ENCODE measurements at regions not wholly inside any gene's neighbourhood (a gene's known extent, or its start where the extent isn't known, plus 50 kb on each side); places are given as distances from the start of the nearest gene placed in this dataset.
A peak's percentile ranks its signal among the peaks of the same experiment; 100 is the strongest.
"Not testable (repeated sequence)": the region's sequence is repeated elsewhere in the genome, so short reads cannot be mapped to it uniquely, and the experiment has no call there.

DNA sequence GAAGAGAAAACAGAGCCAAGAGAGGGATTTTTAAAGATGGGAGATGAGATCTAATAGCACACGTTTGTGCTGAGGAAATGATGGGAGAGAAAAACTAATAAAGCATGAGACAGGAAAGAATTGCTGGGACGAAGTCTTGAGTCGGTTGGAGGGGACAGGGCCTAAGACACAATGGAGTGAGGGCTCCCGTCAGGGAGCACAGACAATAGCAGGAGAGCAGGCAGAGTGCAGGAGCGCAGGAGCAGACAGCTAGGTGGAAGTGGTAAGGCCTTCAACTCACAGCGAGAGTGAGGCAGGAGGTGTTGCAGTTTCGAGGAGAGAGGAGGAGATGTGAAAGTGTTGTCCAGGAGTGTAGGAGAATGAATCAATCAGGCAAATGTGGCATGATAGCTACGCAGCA lies 59.9 kb upstream of the SOX13 start:
- no peaks in the 10 kb centered on the region for H3K36me3 ChIP-seq (ENCODE audit: control insufficient read depth, insufficient read depth, low read length)
- H3K27me3 ChIP-seq (ENCODE audit: control insufficient read depth, insufficient read depth, low read length), result no peaks in the 10 kb centered on the region
- H3K79me2 ChIP-seq, result no peaks in the 10 kb centered on the region
- TF ChIP-seq, protein P1, sequence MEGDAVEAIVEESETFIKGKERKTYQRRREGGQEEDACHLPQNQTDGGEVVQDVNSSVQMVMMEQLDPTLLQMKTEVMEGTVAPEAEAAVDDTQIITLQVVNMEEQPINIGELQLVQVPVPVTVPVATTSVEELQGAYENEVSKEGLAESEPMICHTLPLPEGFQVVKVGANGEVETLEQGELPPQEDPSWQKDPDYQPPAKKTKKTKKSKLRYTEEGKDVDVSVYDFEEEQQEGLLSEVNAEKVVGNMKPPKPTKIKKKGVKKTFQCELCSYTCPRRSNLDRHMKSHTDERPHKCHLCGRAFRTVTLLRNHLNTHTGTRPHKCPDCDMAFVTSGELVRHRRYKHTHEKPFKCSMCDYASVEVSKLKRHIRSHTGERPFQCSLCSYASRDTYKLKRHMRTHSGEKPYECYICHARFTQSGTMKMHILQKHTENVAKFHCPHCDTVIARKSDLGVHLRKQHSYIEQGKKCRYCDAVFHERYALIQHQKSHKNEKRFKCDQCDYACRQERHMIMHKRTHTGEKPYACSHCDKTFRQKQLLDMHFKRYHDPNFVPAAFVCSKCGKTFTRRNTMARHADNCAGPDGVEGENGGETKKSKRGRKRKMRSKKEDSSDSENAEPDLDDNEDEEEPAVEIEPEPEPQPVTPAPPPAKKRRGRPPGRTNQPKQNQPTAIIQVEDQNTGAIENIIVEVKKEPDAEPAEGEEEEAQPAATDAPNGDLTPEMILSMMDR (IDR thresholded peaks at IDR 0.05), result no peak
- H3K4me2 ChIP-seq (ENCODE audit: low read length), result no peak overlapping the region
- no peak overlapping the region for H3K9ac ChIP-seq
- H3K4me1 ChIP-seq, result no peaks in the 10 kb centered on the region
- H3K4me3 ChIP-seq (ENCODE audit: low read depth, low read length), result no peak overlapping the region
- no peak overlapping the region for H3K27ac ChIP-seq
- no peaks in the 10 kb centered on the region for H3K9me3 ChIP-seq (ENCODE audit: control insufficient read depth, low read length)
- no peak overlapping the region for H2AFZ ChIP-seq

DNA sequence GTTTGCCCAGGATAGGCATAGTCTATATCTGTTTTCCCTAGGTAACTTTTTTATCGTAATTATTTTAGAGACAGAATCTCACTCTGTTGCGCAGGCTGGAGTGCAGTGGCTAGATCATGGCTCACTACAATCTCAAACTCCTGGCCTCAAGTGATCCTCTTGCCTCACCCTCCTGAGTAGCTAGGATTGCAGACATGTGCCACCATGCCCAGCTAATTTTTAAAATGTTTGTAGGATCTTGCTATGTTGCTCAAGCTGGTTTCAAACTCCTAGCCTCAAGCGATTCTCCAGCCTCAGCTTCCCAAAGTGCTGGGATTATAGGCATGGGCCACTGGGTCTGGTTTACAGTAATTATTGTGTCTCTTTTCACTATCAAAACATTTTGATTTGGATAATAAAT lies 58.6 kb upstream of the SOX13 start:
- Histone ChIP-seq H3K4me1 (no peaks in the 10 kb centered on the region), H3K27me3 (ENCODE audit: control insufficient read depth, insufficient read depth, low read length) (no peaks in the 10 kb centered on the region), H3K9me3 (ENCODE audit: control insufficient read depth, low read length) (no peaks in the 10 kb centered on the region), H3K4me3 (ENCODE audit: low read depth, low read length) (no peak overlapping the region), H3K9ac (no peak overlapping the region), H3K4me2 (ENCODE audit: low read length) (no peak overlapping the region), H2AFZ (no peak overlapping the region), H3K36me3 (ENCODE audit: control insufficient read depth, insufficient read depth, low read length) (no peaks in the 10 kb centered on the region), H3K27ac (no peak overlapping the region), H3K79me2 (no peaks in the 10 kb centered on the region)
- TF ChIP-seq, protein P1 (IDR thresholded peaks at IDR 0.05), result no peak

DNA sequence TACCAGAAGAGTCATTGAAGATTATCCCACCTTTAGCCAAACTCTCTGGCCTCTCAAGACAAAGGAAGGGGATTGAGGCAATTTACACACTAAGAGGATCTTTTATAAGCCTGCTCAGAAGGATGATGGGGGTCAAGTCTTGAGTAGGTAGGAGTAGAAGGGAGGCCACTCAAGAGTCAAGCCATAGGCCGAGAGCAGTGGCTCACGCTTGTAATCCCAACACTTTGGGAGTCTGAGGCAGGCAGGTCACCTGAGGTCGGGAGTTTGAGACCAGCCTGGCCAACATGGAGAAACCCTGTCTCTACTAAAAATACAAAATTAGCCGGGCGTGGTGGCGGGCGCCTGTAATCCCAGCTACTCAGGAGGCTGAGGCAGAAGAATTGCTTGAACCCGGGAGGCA lies 58.0 kb upstream of the SOX13 start:
- H3K4me2 ChIP-seq (ENCODE audit: low read length); H3K9me3 ChIP-seq (ENCODE audit: control insufficient read depth, low read length); H3K4me1 ChIP-seq; H3K9ac ChIP-seq; H3K79me2 ChIP-seq; H3K36me3 ChIP-seq (ENCODE audit: control insufficient read depth, insufficient read depth, low read length); H3K27ac ChIP-seq; H3K4me3 ChIP-seq (ENCODE audit: low read depth, low read length); H2AFZ ChIP-seq; H3K27me3 ChIP-seq (ENCODE audit: control insufficient read depth, insufficient read depth, low read length): not testable (repeated sequence)

DNA sequence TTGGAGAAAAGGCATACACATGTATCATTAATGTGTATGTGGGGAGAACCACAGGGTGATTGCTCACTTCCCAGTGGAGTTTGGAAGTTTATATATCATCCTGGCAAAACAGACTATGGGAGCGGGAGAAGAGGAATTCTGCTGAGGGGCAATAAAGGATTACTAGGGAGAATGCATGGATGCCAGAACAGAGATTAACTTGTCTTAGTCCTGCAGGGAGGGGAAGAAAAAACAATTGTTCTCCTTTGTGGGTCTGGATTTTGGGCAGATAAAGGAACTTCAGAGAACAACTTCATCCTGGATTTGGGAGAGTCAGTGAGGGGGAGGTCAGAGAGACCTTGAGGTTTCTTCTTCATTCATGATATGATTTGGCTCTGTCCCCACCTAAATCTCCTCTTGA lies 55.9 kb upstream of the SOX13 start:
- Histone ChIP-seq H3K27me3 (ENCODE audit: control insufficient read depth, insufficient read depth, low read length) (no peaks in the 10 kb centered on the region), H3K4me3 (ENCODE audit: low read depth, low read length) (no peak overlapping the region), H3K9me3 (ENCODE audit: control insufficient read depth, low read length) (no peaks in the 10 kb centered on the region), H3K27ac (no peak overlapping the region), H3K36me3 (ENCODE audit: control insufficient read depth, insufficient read depth, low read length) (no peaks in the 10 kb centered on the region), H3K4me2 (ENCODE audit: low read length) (no peak overlapping the region), H3K79me2 (no peaks in the 10 kb centered on the region), H3K9ac (no peak overlapping the region), H2AFZ (no peak overlapping the region), H3K4me1 (no peaks in the 10 kb centered on the region)
- TF ChIP-seq, protein P1 (IDR thresholded peaks at IDR 0.05), result no peak

DNA sequence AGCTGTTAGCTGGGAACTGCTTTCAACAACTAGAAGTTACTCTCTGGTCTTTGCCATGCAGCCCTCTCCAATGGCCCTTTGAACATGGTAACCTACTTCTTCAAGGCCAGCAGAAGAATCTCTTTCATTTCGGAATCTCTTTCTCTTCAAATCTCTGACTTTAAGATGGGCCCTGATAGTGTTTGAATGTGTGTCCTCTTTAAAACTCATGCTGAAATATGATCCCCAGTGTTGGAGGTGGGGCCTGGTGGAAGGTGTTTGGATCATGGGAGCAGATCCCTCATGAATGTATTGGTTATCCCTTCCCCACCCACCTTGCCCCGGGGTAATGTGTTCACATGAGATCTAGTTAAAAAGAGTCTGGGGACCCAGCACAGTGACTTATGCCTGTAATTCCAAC lies 54.5 kb upstream of the SOX13 start:
- peak overlapping the region; percentile 58 for H2AFZ ChIP-seq
- no peaks in the 10 kb centered on the region for H3K4me1 ChIP-seq
- TF ChIP-seq, protein P1 (IDR thresholded peaks at IDR 0.05), result no peak
- no peak overlapping the region for H3K9ac ChIP-seq
- H3K9me3 ChIP-seq (ENCODE audit: control insufficient read depth, low read length), result no peaks in the 10 kb centered on the region
- no peak overlapping the region for H3K4me3 ChIP-seq (ENCODE audit: low read depth, low read length)
- no peaks in the 10 kb centered on the region for H3K27me3 ChIP-seq (ENCODE audit: control insufficient read depth, insufficient read depth, low read length)
- H3K79me2 ChIP-seq, result no peaks in the 10 kb centered on the region
- H3K27ac ChIP-seq, result no peak overlapping the region
- H3K36me3 ChIP-seq (ENCODE audit: control insufficient read depth, insufficient read depth, low read length), result no peaks in the 10 kb centered on the region
- H3K4me2 ChIP-seq (ENCODE audit: low read length), result no peak overlapping the region
